ENCODE measurements at regions not wholly inside any gene's neighbourhood (a gene's known extent, or its start where the extent isn't known, plus 50 kb on each side); places are given as distances from the start of the nearest gene placed in this dataset.

- TF ChIP-seq CTCF (IDR thresholded peaks at IDR 0.05): no peak
- whole genome bisulfite sequencing, 3 donors: 74 to 83% (median 80%) methylated on average over 2 of the region's 2 CpGs
- Histone ChIP-seq H3K27me3 (ENCODE audit: insufficient read depth in 3 of 3, low read length in 2 of 3) (no peaks in the 10 kb centered on the region), H3K36me3 (ENCODE audit: insufficient read depth in 1 of 2, low read depth in 1 of 2) (no peaks in the 10 kb centered on the region), H3K4me1 (no peaks in the 10 kb centered on the region), H3K9me3 (no peaks in the 10 kb centered on the region), H3K4me3 (no peak overlapping the region), H3K27ac (no peak overlapping the region)
- DNase-seq (no peak), ATAC-seq (no peak)
- intact Hi-C loops (cut with DNase I): no loop called here
Measured at GRCh38 chr7:110372685-110373084, 718.2 kb upstream of the LRRN3 start.

GRCh38 chr7:110373416-110373815 is 717.5 kb upstream of the LRRN3 start:
- WGBS, 3 donors: 89 to 100% (median 94%) methylated on average over 1 of the region's 1 CpG
- Histone ChIP-seq H3K27ac (no peak overlapping the region), H3K27me3 (ENCODE audit: insufficient read depth in 3 of 3, low read length in 2 of 3) (no peaks in the 10 kb centered on the region), H3K4me1 (no peaks in the 10 kb centered on the region), H3K36me3 (ENCODE audit: insufficient read depth in 1 of 2, low read depth in 1 of 2) (no peaks in the 10 kb centered on the region), H3K4me3 (no peak overlapping the region), H3K9me3 (no peaks in the 10 kb centered on the region)
- DNase-seq (no peak), ATAC-seq (no peak)
- no peak for TF ChIP-seq CTCF (IDR thresholded peaks at IDR 0.05)
- intact Hi-C loops (cut with DNase I): no loop called here

GRCh38 chr7:110373859-110374258 is 717.1 kb upstream of the LRRN3 start:
- H3K27ac ChIP-seq: no peak overlapping the region
- no peaks in the 10 kb centered on the region for H3K4me1 ChIP-seq
- intact Hi-C loops (cut with DNase I): no loop called here
- WGBS, 3 donors: 83 to 89% (median 89%) methylated on average over 2 of the region's 2 CpGs
- no peak for TF ChIP-seq CTCF (IDR thresholded peaks at IDR 0.05)
- no peaks in the 10 kb centered on the region for H3K36me3 ChIP-seq (ENCODE audit: insufficient read depth in 1 of 2, low read depth in 1 of 2)
- H3K9me3 ChIP-seq: no peaks in the 10 kb centered on the region
- no peak overlapping the region for H3K4me3 ChIP-seq
- no peak for DNase-seq
- H3K27me3 ChIP-seq (ENCODE audit: insufficient read depth in 3 of 3, low read length in 2 of 3): no peaks in the 10 kb centered on the region
- no peak for ATAC-seq

GRCh38 chr7:110375068-110375467 is 715.9 kb upstream of the LRRN3 start:
- Histone ChIP-seq H3K36me3 (ENCODE audit: insufficient read depth in 1 of 2, low read depth in 1 of 2) (no peaks in the 10 kb centered on the region), H3K4me3 (no peak overlapping the region), H3K9me3 (no peaks in the 10 kb centered on the region), H3K27ac (no peak overlapping the region), H3K27me3 (ENCODE audit: insufficient read depth in 3 of 3, low read length in 2 of 3) (no peaks in the 10 kb centered on the region), H3K4me1 (no peaks in the 10 kb centered on the region)
- no peak for ATAC-seq
- WGBS, 3 donors: 93 to 97% (median 95%) methylated on average over 1 of the region's 1 CpG
- no peak for TF ChIP-seq CTCF (IDR thresholded peaks at IDR 0.05)
- no peak for DNase-seq
- intact Hi-C loops (cut with DNase I): no loop called here

GRCh38 chr7:110382736-110383135 is 708.2 kb upstream of the LRRN3 start:
- H3K4me1 ChIP-seq: no peaks in the 10 kb centered on the region
- H3K27ac ChIP-seq: no peak overlapping the region
- intact Hi-C loops (cut with DNase I): no loop called here
- 53 to 57% (median 56%) methylated on average over 6 of the region's 6 CpGs for WGBS, 3 donors
- no peaks in the 10 kb centered on the region for H3K36me3 ChIP-seq (ENCODE audit: insufficient read depth in 1 of 2, low read depth in 1 of 2)
- H3K4me3 ChIP-seq: no peak overlapping the region
- no peaks in the 10 kb centered on the region for H3K9me3 ChIP-seq
- no peak for TF ChIP-seq CTCF (IDR thresholded peaks at IDR 0.05)
- no peaks in the 10 kb centered on the region for H3K27me3 ChIP-seq (ENCODE audit: insufficient read depth in 3 of 3, low read length in 2 of 3)
- DNase-seq: no peak
- ATAC-seq: no peak
